Loucy (cell line): ENCODE measurements at regions not wholly inside any gene's neighbourhood (a gene's known extent, or its start where the extent isn't known, plus 50 kb on each side); places are given as distances from the start of the nearest gene placed in this dataset.

ENCODE experiments used
- CTCF ChIP-seq: fragments of 200-600 bp; sonication (generic); conservative IDR thresholded peaks from 2 replicates; pipeline ENCODE4 v1.5.1; 2014; ENCODE audit warnings: mild to moderate bottlenecking, antibody characterized with exemption, low read length
- EZH2phosphoT487 ChIP-seq: fragments of 200-600 bp; IDR thresholded peaks from 2 replicates; pipeline ENCODE4 v1.6.1; 2018; ENCODE audit warnings: antibody characterized with exemption, mild to moderate bottlenecking, moderate library complexity, borderline replicate concordance

GRCh38 chr1:2890221-2890850, 88.8 kb upstream of the TTC34 start:
- no peak for TF ChIP-seq CTCF
- TF ChIP-seq EZH2phosphoT487 = no peak
